Lower lobe of right lung (tissue), 2 donors: ENCODE measurements at regions not wholly inside any gene's neighbourhood (a gene's known extent, or its start where the extent isn't known, plus 50 kb on each side); places are given as distances from the start of the nearest gene placed in this dataset.

Source experiments
- ATAC-seq, 2 donors: fragments of 200-7000 bp; cut with Tn5 transposase; one replicate each; pipeline ENCODE4 v1.9.1; 2020 to 2022; ENCODE audit warnings: mild to moderate bottlenecking in 2 of 2, moderate library complexity in 2 of 2
- DNase-seq: peaks from one replicate; pipeline ENCODE4 v3.0.0-alpha.2; 2020
- H3K27ac ChIP-seq: fragments of 200-600 bp; one replicate; pipeline ENCODE4 v1.8.0; 2022
- H3K27me3 ChIP-seq: fragments of 200-600 bp; one replicate; pipeline ENCODE4 v1.8.0; 2022; ENCODE audit warnings: low read depth
- H3K36me3 ChIP-seq: fragments of 200-600 bp; one replicate; pipeline ENCODE4 v1.8.0; 2022; ENCODE audit warnings: mild to moderate bottlenecking
- H3K4me1 ChIP-seq: fragments of 200-600 bp; one replicate; pipeline ENCODE4 v1.8.0; 2022
- H3K4me3 ChIP-seq: fragments of 200-600 bp; one replicate; pipeline ENCODE4 v1.8.0; 2022; ENCODE audit warnings: mild to moderate bottlenecking
- H3K9me3 ChIP-seq: fragments of 200-600 bp; one replicate; pipeline ENCODE4 v1.8.0; 2022
- intact Hi-C: fragments of 100-400 bp; cut with DNase I; formaldehyde crosslinking; loops from one replicate; pipeline ENCODE4 v1.11.0; 2022
- TF ChIP-seq, protein P1 (sequence below): fragments of 200-600 bp; IDR thresholded peaks from one replicate; pipeline ENCODE4 v1.8.0; 2022; ENCODE audit warnings: antibody characterized with exemption, mild to moderate bottlenecking
- donor health status: DM: no; HTN: yes; CAD: no; lungs with severe emphysema.

DNA sequence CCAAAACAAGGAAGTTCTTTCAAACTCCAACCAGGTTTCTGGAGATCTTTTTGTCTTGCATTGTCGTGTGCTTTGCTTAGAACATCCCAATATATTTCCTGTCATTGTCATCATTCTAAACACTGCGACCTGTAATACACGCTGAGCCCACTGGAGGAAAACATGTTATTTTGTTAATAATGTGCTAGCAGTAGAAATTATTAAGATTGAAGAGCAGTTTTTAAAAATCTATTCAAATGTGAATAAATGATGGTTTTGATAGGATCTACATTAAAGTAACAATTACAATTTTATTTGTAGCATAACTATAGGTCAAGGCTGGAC, 268.5 kb downstream of the PTPRC start:
- H3K27ac ChIP-seq = no peak overlapping the region
- TF ChIP-seq, protein P1, sequence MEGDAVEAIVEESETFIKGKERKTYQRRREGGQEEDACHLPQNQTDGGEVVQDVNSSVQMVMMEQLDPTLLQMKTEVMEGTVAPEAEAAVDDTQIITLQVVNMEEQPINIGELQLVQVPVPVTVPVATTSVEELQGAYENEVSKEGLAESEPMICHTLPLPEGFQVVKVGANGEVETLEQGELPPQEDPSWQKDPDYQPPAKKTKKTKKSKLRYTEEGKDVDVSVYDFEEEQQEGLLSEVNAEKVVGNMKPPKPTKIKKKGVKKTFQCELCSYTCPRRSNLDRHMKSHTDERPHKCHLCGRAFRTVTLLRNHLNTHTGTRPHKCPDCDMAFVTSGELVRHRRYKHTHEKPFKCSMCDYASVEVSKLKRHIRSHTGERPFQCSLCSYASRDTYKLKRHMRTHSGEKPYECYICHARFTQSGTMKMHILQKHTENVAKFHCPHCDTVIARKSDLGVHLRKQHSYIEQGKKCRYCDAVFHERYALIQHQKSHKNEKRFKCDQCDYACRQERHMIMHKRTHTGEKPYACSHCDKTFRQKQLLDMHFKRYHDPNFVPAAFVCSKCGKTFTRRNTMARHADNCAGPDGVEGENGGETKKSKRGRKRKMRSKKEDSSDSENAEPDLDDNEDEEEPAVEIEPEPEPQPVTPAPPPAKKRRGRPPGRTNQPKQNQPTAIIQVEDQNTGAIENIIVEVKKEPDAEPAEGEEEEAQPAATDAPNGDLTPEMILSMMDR = peak; percentile 31
- peaks cover under 1% of the 10 kb centered on the region for H3K4me1 ChIP-seq
- H3K36me3 ChIP-seq = no peaks in the 10 kb centered on the region
- no peak overlapping the region for H3K4me3 ChIP-seq
- ATAC-seq (no peak), DNase-seq (no peak)
- no peaks in the 10 kb centered on the region for H3K9me3 ChIP-seq
- no peaks in the 10 kb centered on the region for H3K27me3 ChIP-seq
- intact Hi-C loops = no loop called here

DNA sequence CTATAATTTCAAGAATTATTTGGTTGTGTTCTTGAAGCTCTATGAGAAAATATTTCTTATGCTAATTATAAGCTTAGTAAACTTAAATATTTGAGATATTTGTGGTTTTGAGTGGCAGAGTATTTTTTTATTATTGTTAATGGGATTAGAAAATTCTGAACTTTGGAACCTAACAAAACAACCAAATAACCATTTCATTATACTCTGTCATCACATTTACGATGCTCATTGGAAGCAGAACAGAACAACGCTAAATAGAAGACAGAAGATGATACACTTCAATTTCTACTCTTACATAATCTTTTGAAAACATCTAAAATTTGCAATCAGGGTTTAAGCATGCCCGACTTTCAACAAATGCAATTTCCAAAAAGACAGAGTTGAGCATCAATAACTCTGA, 270.2 kb downstream of the PTPRC start:
- H3K4me3 ChIP-seq = no peak overlapping the region
- H3K27ac ChIP-seq = no peak overlapping the region
- TF ChIP-seq, protein P1 = no peak
- DNase-seq (no peak), ATAC-seq (no peak)
- H3K27me3 ChIP-seq = no peaks in the 10 kb centered on the region
- H3K36me3 ChIP-seq = no peaks in the 10 kb centered on the region
- intact Hi-C loops = no loop called here
- H3K9me3 ChIP-seq = no peaks in the 10 kb centered on the region
- peaks cover 10% of the 10 kb centered on the region for H3K4me1 ChIP-seq

DNA sequence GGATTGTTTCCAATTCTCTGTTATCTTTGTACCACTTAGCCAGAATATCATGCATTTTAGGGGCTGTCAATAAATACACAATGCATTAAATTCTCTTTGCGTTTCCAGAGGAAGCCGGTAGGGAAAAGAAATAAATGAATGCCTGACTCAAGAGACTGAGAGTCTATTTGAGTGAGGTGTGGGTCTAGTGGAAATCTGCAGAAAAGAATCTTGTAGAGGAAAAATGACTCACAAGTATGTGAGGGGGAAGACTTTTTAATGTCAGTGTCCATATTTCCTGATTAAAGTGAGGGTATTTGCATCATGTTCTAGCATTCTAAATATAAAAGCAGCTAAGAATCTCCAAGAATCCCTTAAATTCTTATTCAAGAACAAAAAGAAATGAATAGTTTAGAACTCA, 271.1 kb downstream of the PTPRC start:
- DNase-seq (no peak), ATAC-seq (no peak)
- intact Hi-C loops = no loop called here
- Histone ChIP-seq H3K27ac (no peak overlapping the region), H3K9me3 (no peaks in the 10 kb centered on the region), H3K4me1 (peaks cover 10% of the 10 kb centered on the region), H3K27me3 (no peaks in the 10 kb centered on the region), H3K4me3 (no peak overlapping the region), H3K36me3 (no peaks in the 10 kb centered on the region)
- TF ChIP-seq, protein P1 = no peak

DNA sequence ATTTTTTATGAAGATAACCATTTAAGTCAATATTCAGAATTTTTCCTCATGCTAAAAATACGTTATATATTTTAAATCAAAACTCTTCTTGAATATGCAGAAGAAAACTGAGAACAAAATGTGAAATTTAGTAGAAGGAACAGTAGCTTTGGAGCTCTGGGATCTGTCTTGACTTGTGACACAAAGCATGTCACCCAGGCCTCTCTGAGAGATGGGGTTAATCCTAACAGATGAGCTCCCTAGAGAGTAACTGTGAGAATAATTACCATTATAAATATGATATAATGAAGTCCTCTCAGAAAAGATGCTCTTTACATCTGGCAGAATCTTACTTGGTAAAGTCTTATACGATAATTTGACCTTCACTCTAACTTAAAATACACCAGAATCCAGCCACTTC, 272.0 kb downstream of the PTPRC start:
- no peak overlapping the region for H3K27ac ChIP-seq
- intact Hi-C loops = no loop called here
- no peaks in the 10 kb centered on the region for H3K36me3 ChIP-seq
- DNase-seq (no peak), ATAC-seq (no peak)
- H3K27me3 ChIP-seq = no peaks in the 10 kb centered on the region
- H3K4me3 ChIP-seq = no peak overlapping the region
- TF ChIP-seq, protein P1 = no peak
- H3K9me3 ChIP-seq = no peaks in the 10 kb centered on the region
- peaks cover 10% of the 10 kb centered on the region for H3K4me1 ChIP-seq

DNA sequence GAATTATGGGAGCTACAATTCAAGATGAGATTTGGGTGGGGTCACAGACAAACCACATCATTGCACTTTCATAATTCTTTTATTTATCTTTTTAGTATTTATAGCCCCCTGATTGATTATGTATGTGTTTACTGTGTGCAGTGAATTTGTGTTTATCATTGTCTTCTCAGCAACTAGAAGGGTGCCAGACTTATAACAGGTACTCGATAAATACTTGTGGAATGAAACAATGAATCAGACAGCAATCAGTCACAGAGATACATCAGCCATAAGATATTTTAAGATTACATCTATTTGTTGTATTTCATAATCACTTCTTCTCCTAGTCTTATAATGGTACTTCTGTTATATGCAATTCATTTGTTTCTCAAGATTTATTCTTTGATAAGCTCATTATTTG, 273.2 kb downstream of the PTPRC start:
- Histone ChIP-seq H3K27ac (no peak overlapping the region), H3K4me3 (no peak overlapping the region), H3K36me3 (no peaks in the 10 kb centered on the region), H3K9me3 (no peaks in the 10 kb centered on the region), H3K27me3 (no peaks in the 10 kb centered on the region), H3K4me1 (peaks cover 12% of the 10 kb centered on the region)
- TF ChIP-seq, protein P1 = no peak
- ATAC-seq (no peak), DNase-seq (no peak)
- intact Hi-C loops = no loop called here

DNA sequence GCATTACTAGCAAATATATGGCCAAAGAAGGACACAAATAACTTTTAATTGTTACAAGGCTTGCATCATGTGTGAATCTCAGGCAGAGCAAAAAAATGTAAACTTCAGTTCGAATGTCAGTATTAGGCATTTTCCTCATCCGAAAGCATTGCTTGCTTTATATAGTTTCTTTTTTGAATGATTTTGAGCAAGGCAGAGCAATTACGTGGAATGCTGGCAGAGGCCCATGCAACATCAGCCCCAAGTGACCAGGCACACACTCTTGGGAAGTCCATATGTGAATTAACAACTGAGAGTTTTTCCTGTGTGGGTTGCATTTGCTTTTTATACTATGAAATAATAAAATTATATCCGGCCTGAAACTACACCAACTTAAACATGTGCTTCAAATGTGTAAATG, 274.8 kb downstream of the PTPRC start:
- Histone ChIP-seq H3K27ac (no peak overlapping the region), H3K4me1 (peaks cover 23% of the 10 kb centered on the region), H3K27me3 (no peaks in the 10 kb centered on the region), H3K36me3 (no peaks in the 10 kb centered on the region), H3K4me3 (no peak overlapping the region), H3K9me3 (no peaks in the 10 kb centered on the region)
- DNase-seq = no peak
- intact Hi-C loops = no loop called here
- TF ChIP-seq, protein P1 = no peak
- no peak for ATAC-seq
